GM12892 (cell line): ENCODE measurements at regions not wholly inside any gene's neighbourhood (a gene's known extent, or its start where the extent isn't known, plus 50 kb on each side); places are given as distances from the start of the nearest gene placed in this dataset.

Source experiments
- DNase-seq: peaks from one replicate; pipeline ENCODE4 v3.0.0; 2011; ENCODE audit not compliant: insufficient read length
- FAIRE-seq: peaks from 2 replicates; lab custom pipeline; 2011; peaks lifted over from hg19 to GRCh38; lab: Jason Lieb, UNC
- POLR2A ChIP-seq: IDR thresholded peaks from 2 replicates; pipeline ENCODE4 v1.6.1; 2011; ENCODE audit warnings: low read depth, low read length, control low read depth
- POLR2AphosphoS5 ChIP-seq: IDR thresholded peaks from 2 replicates; pipeline ENCODE4 v1.6.1; 2011; ENCODE audit warnings: low read depth, low read length, control low read depth
- TAF1 ChIP-seq: IDR thresholded peaks from 2 replicates; pipeline ENCODE4 v1.6.1; 2011; ENCODE audit warnings: low read depth, mild to moderate bottlenecking, control low read depth, low read length, borderline replicate concordance

- TF ChIP-seq POLR2AphosphoS5: no peak
- no peak for TF ChIP-seq POLR2A
- no peak for TF ChIP-seq TAF1
- DNase-seq (no peak), FAIRE-seq (no peak)
Measured at GRCh38 chr6:12385316-12385715, 95.2 kb downstream of the EDN1 start.

GRCh38 chr6:12386816-12387215 lies 96.7 kb downstream of the EDN1 start:
- TF ChIP-seq POLR2AphosphoS5 (no peak), POLR2A (no peak), TAF1 (no peak)
- FAIRE-seq (no peak), DNase-seq (no peak)

GRCh38 chr6:12391472-12391871 lies 101.3 kb downstream of the EDN1 start:
- no peak for TF ChIP-seq POLR2AphosphoS5
- no peak for TF ChIP-seq POLR2A
- TF ChIP-seq TAF1: no peak
- no peak for DNase-seq
- FAIRE-seq: no peak

- DNase-seq: no peak
- TF ChIP-seq POLR2A: no peak
- no peak for TF ChIP-seq TAF1
- TF ChIP-seq POLR2AphosphoS5: no peak
- peak; percentile 17 for FAIRE-seq
Measured at GRCh38 chr6:12392490-12392889, 102.3 kb downstream of the EDN1 start.

- FAIRE-seq: no peak
- no peak for DNase-seq
- TF ChIP-seq POLR2AphosphoS5 (no peak), TAF1 (no peak), POLR2A (no peak)
Measured at GRCh38 chr6:12393100-12393499, 102.9 kb downstream of the EDN1 start.

GRCh38 chr6:12394170-12394569 lies 104.0 kb downstream of the EDN1 start:
- no peak for FAIRE-seq
- TF ChIP-seq POLR2A (no peak), TAF1 (no peak), POLR2AphosphoS5 (no peak)
- no peak for DNase-seq

- FAIRE-seq: no peak
- no peak for TF ChIP-seq POLR2A
- TF ChIP-seq POLR2AphosphoS5: no peak
- no peak for TF ChIP-seq TAF1
- DNase-seq: no peak
Measured at GRCh38 chr6:12395898-12396297, 105.7 kb downstream of the EDN1 start.

- DNase-seq (no peak), FAIRE-seq (no peak)
- TF ChIP-seq POLR2A (no peak), TAF1 (no peak), POLR2AphosphoS5 (no peak)
Measured at GRCh38 chr6:12401200-12401599, 111.0 kb downstream of the EDN1 start.

GRCh38 chr6:12403201-12403826 lies 113.2 kb downstream of the EDN1 start:
- no peak for TF ChIP-seq POLR2AphosphoS5
- TF ChIP-seq POLR2A: no peak
- no peak for TF ChIP-seq TAF1
- no peak for FAIRE-seq
- no peak for DNase-seq

GRCh38 chr6:12403947-12404647 lies 113.9 kb downstream of the EDN1 start:
- no peak for TF ChIP-seq POLR2AphosphoS5
- no peak for TF ChIP-seq TAF1
- no peak for TF ChIP-seq POLR2A
- no peak for FAIRE-seq

GRCh38 chr6:12404651-12405050 lies 114.5 kb downstream of the EDN1 start:
- FAIRE-seq: no peak
- DNase-seq: no peak
- TF ChIP-seq POLR2A: no peak
- TF ChIP-seq TAF1: no peak
- TF ChIP-seq POLR2AphosphoS5: no peak

More at GRCh38 chr6:12403947-12404647, 113.9 kb downstream of the EDN1 start:
- no peak for DNase-seq

GRCh38 chr6:12408752-12409151 lies 118.6 kb downstream of the EDN1 start:
- DNase-seq (no peak), FAIRE-seq (no peak)
- TF ChIP-seq POLR2AphosphoS5 (no peak), TAF1 (no peak), POLR2A (no peak)
